ENCODE measurements at regions not wholly inside any gene's neighbourhood (a gene's known extent, or its start where the extent isn't known, plus 50 kb on each side); places are given as distances from the start of the nearest gene placed in this dataset.
"Not testable (repeated sequence)": the region's sequence is repeated elsewhere in the genome, so short reads cannot be mapped to it uniquely, and the experiment has no call there.

DNA sequence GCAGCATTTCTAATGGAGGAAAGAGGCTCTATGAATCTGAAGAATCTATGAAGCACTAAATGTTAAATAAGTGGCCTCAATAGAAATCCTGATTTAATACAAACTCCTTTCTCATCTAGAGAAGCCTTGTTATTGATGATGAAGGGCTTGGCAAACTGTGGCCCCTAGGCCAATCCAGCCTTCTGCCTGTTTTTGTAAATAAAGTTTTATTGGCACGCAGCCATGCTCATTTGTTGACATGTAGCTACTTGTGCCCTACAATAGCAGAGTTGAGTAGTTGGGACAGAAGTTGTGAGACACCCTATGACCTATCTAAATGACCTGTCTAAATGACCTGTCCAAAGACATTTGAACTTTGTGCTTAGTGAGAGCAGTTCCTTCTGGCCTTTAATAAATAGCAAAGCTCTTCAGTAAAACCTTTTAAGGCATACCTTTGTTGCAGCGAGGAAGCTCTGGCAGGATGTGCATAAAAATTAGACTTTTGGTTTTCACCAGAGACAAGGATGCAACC lies 484.4 kb upstream of the SPRED2 start:
- DNase-seq (ENCODE audit: low read depth, low spot score): no peak

DNA sequence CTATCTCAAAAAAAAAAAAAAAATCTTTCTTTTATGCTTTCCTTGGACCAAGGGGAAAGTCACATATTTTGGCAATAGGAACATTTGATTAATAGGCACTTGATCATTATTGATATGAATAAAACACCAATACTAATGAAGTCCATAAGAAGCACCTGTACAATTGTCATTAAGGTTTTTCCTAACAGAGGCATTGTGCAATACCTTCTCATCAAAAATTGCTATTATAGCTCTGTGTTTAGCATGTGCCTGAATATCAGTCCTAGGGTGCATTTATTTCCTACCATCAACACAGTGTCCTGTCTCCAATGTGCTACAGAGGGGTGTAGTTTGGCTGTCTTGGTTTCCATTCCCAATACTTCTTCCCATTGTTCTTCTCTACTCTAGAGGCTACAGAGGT lies 483.8 kb upstream of the SPRED2 start:
- DNase-seq (ENCODE audit: low read depth, low spot score): no peak

DNA sequence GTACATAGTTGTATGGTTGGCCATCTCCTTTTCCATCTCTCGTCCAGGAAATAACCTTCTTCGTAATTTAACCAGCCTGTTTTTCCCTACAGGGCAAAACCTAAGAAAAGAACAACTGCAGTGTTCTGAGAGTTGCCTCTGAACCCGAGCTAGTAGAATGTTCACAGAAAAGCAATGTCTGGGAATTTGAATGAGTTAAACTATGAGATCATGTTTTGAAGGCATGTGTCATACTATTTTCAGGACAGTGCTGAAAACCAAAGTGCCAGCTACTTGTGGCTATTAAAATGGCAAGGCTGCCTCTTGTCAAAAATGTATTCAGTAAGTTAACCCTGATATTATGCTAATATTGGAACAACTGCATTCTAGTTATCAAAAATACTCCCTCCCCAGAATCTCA lies 482.9 kb upstream of the SPRED2 start:
- no peak for DNase-seq (ENCODE audit: low read depth, low spot score)

DNA sequence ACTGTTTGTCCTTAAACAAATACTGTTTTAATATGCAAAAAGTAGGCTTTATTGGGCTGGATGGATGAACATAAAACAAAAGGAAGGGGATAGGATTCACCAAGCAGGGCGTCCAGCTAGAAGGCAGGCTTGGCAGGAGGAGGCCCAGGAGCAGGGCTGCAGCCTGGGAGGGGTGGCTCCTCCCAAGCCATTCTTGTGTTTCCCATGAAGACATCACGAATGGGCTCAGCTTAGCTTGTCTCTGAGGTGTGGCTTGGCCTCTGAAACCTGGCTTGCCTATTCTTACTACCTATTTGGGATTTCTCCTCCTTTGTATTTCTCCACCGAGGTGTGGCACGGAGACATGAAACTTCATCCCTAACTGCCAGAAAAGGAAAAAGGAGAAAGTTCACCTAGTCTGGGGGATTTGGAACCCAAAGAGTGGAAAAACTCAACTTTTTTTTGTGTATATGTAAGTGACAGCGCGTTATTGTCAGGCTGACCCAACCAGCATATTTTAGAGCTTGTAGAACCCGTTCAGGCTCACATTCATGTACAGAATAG lies 481.9 kb upstream of the SPRED2 start:
- DNase-seq (ENCODE audit: low read depth, low spot score): no peak

DNA sequence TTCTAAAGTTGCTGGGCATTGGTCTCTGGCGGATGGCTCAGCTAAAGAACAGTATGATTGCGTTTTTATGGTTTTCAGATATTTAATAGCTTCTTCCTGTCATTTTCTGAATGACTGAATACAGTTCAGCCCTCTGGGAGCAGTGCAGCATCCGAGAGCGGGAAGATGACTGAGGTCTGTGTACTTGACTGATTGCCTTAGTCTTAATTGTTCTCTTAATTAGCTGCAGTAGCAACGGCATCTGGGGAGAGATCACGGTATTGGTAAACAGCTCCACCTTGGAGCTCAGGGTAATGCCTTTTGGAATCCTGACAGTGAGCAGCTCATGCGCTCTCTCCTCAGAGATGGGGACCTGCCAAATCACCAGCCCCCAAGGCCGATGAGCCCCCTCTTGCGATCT lies 481.4 kb upstream of the SPRED2 start:
- DNase-seq (ENCODE audit: low read depth, low spot score): no peak

DNA sequence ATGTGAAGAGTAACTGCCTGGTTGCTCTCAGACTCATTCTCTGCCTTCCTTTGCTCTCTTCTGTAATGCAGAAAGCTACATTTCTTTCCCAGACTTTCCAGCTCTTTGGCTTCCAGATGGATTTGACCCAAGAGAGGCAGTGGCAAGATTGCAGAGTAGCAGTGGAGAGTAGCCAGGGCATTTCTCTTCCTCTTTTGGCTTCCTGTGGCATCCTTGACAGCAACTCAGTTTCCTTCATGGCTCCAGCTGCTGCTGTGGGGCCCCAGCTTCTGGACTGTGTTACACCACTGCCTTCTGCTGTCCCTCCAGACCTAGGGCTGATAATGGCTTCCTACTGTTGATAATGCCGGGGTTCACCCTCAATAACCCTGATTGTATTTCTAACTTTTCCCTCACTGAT lies 469.4 kb upstream of the SPRED2 start:
- no peak for DNase-seq (ENCODE audit: low read depth, low spot score)

DNA sequence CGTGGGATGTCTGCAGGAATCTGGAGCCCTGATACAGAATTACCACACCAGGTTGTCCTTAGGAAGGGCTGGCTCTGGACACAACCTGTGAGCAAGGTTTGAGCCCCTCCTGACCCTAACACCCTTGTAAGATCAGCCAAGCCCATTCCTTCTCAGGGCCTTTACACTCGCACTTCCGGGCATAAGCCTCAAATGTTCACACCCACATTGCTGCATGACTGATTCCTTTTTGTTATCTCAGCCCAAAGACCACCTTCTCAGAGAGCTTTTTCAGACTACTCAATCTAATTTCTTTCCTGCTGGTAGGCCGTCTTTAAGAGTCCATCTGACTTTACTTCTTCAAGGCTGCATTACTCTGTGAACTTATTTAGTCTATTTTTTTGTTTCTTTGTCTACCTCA lies 464.0 kb upstream of the SPRED2 start:
- no peak for DNase-seq (ENCODE audit: low read depth, low spot score)

DNA sequence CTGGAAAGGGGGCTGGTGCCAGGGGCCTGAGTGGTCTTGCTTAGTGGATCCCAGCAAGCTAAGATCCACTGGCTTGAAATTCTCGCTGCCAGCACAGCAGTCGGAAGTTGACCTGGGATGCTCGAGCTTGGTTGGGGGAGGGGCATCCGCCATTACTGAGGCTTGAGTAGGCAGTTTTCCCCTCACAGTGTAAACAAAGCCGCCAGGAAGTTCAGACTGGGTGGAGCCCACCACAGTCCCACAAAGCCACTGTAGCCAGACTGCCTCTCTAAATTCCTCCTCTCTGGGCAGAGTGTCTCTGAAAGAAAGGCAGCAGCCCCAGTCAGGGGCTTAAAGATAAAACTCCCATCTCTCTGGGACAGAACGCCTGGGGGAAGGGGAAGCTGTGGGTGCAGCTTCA lies 457.7 kb upstream of the SPRED2 start:
- not testable (repeated sequence) for DNase-seq (ENCODE audit: low read depth, low spot score)

DNA sequence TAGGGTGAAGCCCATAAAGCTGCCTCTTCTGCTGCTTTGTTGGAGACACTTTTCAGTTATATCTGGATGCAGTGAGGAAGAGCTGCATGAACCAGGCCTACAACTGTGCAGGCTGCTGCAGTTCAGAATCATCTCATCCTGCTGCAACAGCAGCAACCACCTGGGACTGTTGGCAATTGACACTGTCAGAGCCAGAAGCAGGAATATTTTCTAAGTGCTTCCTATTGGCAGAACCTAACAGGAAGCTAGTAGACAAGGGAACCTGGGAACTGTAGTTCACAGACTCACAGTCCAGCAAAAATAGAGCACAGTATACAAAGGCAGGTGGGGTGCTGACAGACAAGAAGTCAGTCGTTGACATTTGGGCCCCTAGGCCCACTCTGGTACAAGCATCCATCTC lies 452.9 kb upstream of the SPRED2 start:
- DNase-seq (ENCODE audit: low read depth, low spot score): no peak

DNA sequence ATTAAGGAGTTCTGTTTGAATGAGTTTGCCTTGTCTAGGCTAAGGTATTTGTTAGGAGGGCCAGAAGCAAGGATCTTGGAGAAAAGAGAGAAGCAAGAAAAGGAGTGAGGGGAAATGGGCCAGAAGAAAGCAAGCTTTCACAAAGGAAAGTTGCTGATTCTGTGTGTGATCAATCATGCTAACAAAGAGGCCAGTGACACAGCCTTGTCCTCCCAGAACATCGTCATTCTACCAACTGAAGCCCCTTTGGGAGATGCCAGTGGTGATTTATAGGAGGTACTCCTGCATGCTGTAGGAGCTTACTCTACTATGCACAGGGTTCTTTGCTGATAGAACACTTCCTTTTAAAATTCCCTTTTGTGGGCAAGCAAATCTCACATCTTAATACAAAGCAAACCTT lies 449.2 kb upstream of the SPRED2 start:
- no peak for DNase-seq (ENCODE audit: low read depth, low spot score)

DNA sequence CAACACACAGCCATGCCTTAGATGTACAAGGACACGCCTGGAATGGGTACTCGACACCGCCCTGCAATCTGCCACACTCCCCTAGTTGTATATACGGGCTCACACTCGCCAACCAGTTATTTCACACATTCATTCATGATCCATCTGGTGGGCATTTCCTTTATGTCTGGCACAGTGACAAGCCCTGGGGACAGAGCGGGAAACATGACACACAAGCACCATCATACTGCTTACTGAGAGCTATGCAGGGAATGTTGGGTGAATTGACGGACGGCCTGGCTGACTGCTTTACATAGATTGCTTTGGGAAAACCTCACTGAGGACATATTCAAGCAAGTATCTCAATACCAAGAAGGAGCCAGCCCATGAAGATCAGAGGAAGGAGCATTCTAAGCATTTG lies 448.0 kb upstream of the SPRED2 start:
- DNase-seq (ENCODE audit: low read depth, low spot score): peak; percentile 5

DNA sequence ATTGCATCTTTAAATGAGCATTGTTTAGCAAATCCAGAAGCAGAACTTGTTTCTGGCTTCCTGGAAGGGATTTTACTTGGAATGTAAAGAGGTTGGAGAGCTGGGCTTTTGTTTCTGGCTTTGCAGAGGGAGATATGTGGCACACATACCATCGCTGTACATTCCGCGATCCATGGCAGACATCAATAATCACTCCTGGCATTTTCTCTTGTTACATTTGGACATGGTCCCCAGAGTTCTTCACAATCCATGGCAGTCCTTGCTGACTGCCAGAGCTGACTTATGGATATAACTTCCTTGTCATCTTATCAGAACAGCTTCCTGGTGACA lies 445.6 kb upstream of the SPRED2 start:
- DNase-seq (ENCODE audit: low read depth, low spot score): no peak

DNA sequence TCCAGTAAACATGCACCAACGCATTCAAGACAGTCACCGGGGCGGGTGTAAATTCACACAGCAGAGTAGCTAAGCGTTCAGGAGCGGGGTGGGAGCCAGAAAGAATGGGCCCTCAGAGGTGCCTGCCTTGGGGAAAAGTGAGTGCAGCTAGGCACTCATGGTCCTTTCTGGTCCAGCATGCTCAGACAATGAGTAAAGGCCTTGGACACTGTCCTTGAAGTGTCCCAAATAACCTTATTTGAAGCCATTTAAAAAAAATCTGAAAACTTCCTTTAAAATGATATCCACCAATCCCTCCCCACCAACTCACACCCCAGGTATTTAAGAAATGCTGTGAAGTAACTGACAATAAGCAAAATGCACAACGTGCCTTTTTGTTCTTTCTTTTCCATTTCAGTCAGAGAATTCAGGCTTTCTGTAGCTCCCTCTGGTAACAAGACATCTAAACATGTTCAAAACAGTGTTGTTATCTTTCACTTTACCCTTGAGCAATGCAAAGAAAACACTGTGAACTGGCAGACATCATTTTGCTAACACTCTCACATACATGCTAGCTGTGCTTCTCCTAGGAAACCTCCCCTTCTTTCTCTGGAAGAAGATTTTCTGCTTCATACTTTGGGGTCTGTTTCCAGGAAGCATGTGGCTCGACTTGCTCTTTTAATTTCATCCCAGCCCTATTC lies 445.1 kb upstream of the SPRED2 start:
- DNase-seq (ENCODE audit: low read depth, low spot score): no peak

DNA sequence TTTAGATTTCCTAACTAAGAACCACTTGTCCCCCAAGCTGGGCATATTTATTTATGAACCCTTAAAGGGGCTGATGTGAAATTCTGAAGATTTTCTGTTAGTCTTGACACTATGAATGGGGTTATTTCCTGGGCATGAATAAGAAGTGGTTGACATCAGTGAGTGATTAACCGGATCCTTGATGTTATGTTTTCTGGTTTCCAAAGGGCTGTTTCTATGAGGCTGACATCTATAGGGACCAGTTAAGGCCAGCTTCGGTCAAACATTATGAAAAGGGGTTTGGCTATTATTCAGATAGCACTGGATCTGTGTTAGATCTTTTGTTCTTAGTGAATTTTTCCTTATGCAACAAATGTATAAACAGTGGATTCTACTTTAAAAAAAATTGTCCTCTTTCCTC lies 443.7 kb upstream of the SPRED2 start:
- no peak for DNase-seq (ENCODE audit: low read depth, low spot score)

DNA sequence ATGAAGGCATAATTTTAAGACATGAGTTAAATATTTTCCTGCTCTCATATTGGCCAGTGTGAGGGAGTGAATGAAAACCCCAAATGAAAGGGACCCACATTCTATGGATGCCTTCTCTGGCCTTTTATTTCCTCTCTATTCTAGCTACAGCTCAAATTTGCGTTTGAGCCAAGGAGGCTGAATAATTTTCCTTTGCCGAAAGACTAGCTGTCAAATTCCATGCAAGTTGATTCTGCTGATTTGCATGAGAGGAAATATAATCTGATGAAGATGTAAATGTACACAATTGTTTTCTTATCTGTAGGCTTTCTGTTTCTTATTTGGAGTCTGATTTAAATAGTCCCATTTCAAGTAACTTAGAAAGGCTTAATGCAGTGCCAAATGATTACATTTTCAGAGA lies 438.4 kb upstream of the SPRED2 start:
- DNase-seq (ENCODE audit: low read depth, low spot score): no peak

DNA sequence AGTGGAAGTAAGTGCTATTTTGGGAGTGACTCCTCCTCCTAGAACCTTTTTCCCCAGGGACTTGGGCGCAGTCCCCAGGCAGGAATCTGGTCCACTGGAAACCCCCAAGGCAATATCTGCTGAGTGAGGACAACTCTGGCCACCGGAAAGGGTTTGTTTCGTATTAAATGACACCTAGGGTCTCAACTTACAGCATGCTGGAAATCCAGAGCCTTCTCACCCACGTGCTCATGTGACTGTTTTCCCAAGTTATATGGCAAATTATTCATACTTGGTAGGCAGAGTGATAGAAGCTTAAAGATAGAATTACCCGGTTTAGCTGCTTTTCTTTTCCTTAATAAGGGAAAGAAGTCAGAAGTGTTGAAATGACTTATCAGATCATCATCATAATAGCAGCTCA lies 436.9 kb upstream of the SPRED2 start:
- DNase-seq (ENCODE audit: low read depth, low spot score): no peak

DNA sequence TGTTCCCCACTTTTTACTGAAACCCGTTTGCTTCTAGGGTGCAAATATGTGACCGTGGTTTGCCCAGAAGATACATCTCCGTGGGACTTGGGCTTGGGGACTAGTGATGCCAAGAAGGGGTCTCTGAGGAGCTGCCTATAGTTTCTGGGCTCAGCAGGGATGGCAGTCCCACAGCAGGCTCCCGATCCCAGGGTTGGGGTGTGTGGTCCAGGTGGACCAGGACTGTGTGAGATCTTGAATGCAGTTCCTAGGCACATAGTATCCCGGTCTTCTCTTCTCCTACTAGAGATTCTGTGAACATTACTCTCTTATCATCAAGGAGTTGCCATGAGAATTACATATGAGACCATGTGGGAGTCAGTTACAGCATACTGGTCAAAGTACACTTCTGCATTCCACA lies 435.8 kb upstream of the SPRED2 start:
- no peak for DNase-seq (ENCODE audit: low read depth, low spot score)

DNA sequence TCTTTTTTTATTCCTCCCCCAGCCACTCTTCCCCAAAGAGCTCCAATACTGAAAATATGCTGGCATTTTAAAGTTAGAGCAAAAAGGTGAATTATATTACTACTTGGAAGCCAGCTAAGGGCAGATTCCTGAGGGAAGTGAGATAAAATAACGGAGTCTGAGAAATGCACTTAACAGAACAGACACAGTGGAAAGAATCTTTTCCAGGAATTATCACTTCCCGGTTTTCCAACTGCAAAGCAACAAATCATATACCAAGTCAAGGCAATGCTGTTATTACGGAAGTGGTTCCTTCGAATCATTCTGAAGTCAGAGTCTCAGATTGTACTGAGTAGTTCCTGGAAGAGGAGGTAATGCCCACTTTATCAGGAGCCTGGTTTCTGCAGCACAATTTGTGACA lies 435.0 kb upstream of the SPRED2 start:
- DNase-seq (ENCODE audit: low read depth, low spot score): no peak

DNA sequence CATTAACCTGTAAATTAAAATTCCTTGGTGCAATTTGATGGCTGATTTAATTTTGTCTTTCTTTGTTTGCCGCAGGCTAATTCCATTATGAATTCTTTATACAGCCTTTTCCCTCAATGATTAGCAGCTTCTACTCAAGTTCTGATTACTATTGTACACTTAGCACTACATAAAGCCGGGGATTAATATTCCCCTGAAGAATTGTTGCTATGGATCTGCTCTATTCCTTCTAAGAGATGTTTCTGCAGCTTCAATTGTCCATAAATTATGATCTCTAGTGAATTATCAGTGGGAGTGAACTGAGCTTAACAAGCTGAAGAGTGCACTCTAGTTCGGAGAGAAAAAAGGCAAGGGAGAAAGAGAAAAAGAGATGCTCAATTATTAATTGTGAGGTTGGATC lies 433.7 kb upstream of the SPRED2 start:
- DNase-seq (ENCODE audit: low read depth, low spot score): no peak

DNA sequence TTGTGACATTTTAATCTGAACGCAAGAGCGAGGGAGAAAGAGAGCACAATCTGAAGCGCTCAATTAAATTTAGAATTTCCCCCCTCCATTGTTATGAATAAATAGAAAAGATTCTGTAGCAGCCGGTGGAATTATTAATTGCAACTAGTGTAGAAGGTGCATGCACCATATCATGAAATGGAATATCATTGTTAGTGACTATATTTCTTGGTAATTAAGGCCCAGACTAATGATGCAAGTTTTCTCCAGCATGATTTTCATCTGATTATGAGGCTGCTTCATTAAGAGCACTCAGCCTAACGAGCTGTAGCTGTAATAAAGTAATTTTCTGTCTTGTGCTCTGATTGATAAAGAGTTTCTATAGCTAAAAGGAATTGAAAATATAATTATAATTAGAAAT lies 432.2 kb upstream of the SPRED2 start:
- DNase-seq (ENCODE audit: low read depth, low spot score): no peak

DNA sequence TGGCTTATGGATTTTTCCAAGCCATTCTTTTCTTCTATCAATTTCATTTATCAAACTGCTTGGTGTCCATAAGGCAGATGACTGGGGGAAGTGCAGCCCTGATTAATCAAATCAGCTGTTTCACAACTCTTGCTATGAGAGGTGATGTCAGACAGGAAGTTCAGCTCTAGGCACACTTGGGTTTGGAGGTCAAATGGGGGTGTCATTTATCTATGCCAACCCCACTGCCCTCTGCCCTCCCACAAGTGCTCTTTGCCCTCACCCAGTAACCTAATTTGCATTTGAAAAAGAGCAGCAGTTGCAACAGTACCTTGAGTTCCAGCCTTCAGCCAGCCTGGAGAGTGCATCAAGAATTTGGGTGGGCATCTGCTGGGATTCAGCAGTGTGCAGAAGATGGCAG lies 431.3 kb upstream of the SPRED2 start:
- DNase-seq (ENCODE audit: low read depth, low spot score): no peak

DNA sequence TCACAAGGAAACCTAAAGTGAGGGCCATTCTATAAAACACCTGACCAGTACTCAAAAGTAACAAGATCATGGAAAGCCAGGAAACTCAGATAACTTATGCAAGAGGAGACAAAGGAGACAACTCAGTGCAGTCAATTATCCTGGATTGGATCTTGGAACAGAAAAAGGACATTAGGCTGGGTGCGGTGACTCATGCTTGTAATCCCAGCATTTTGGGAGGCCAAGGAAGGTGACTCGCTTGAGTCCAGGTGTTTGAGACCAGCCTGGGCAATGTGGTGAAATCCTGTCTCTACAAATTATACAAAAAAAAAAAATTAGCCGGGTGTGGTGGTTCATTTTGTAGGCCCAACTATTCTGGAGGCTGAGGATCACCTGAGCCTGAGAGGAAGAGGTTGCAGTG lies 424.5 kb upstream of the SPRED2 start:
- no peak for DNase-seq (ENCODE audit: low read depth, low spot score)

DNA sequence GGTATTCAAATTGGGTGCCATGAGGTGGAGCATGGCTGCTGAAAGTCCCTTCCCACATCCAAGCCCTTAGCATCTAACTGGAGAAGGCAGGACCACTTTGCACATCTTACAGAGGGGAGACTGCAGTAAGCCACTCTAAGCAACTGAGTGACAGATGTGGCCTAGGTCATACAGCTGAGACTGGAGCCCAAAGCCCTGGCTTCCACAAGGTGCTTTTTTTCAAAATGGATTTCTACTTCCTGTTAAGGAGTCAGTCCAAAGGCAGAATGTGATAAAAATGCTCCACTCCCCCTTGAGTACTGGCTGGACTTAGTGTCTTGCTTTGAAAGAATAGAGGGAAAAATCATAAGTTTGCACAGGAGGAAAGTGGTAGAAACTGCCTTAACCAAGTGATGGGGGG lies 424.0 kb upstream of the SPRED2 start:
- no peak for DNase-seq (ENCODE audit: low read depth, low spot score)

DNA sequence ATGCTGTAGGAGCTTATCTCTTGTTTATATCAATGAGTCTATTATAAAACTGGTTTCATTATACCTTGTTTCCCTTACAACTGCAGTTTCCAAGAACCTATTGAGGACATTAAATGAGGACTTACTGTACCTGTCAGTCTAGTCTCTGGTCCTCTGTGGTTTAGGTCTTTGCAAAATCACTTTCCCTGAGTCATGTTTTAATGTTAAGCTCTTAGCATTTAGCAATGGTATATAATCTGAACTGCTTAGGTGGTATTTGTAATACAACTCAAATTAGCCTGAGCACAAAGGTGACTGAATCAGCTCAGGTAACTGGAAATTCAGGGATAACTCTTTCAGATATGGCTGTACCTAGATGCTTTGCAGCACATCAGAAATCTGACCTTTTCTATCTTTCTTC lies 418.3 kb upstream of the SPRED2 start:
- no peak for DNase-seq (ENCODE audit: low read depth, low spot score)
